Gastrocnemius medialis (tissue), 4 donors: ENCODE measurements at regions not wholly inside any gene's neighbourhood (a gene's known extent, or its start where the extent isn't known, plus 50 kb on each side); places are given as distances from the start of the nearest gene placed in this dataset.
"Not testable (repeated sequence)": the region's sequence is repeated elsewhere in the genome, so short reads cannot be mapped to it uniquely, and the experiment has no call there.

ENCODE experiments used
- CTCF ChIP-seq, 5 experiments: fragments of 450-650 bp in 3 of 5; fragments of 200-600 bp in 2 of 5; sonication (generic) in 2 of 5; IDR thresholded peaks in 4 of 5; conservative IDR thresholded peaks in 1 of 5; 1 replicate in 4 of 5; 2 replicates in 1 of 5; pipeline ENCODE4 v1.5.1; 2016 to 2019; ENCODE audit warnings: antibody characterized with exemption in 5 of 5, mild to moderate bottlenecking in 3 of 5, moderate library complexity in 3 of 5
- POLR2A ChIP-seq, 2 donors: fragments of 450-650 bp; IDR thresholded peaks; one replicate each; pipeline ENCODE4 v1.6.1; 2017; ENCODE audit warnings: antibody characterized with exemption in 2 of 2, mild to moderate bottlenecking in 2 of 2, moderate library complexity in 2 of 2

GRCh38 chr1:121019715-121020349, 130.3 kb downstream of the PPIAL4A start:
- not testable (repeated sequence) for TF ChIP-seq CTCF (IDR thresholded peaks at IDR 0.05 in 4 of 5, conservative IDR thresholded peaks at IDR 0.05 in 1 of 5); POLR2A (IDR thresholded peaks at IDR 0.05)
